ENCODE measurements at regions not wholly inside any gene's neighbourhood (a gene's known extent, or its start where the extent isn't known, plus 50 kb on each side); places are given as distances from the start of the nearest gene placed in this dataset.
A peak's percentile ranks its signal among the peaks of the same experiment; 100 is the strongest.
"Not testable (repeated sequence)": the region's sequence is repeated elsewhere in the genome, so short reads cannot be mapped to it uniquely, and the experiment has no call there.

- not testable (repeated sequence) for H3K27me3 ChIP-seq (ENCODE audit: insufficient read depth, low read length, poor library complexity); H3K4me3 ChIP-seq (ENCODE audit: low read length); H3K4me1 ChIP-seq (ENCODE audit: control insufficient read depth, low read depth, low read length); H3K36me3 ChIP-seq (ENCODE audit: control insufficient read depth, insufficient read depth, low read length); H3K23ac ChIP-seq (ENCODE audit: low read length); H3K4me2 ChIP-seq (ENCODE audit: low read length); H3K9ac ChIP-seq (ENCODE audit: low read length); H3K56ac ChIP-seq (ENCODE audit: low read length); H4K5ac ChIP-seq (ENCODE audit: low read length); H3K79me2 ChIP-seq (ENCODE audit: control insufficient read depth, insufficient read depth, low read length); H2BK5ac ChIP-seq (ENCODE audit: low read length); H2BK15ac ChIP-seq (replicated peaks; ENCODE audit: low read depth); H4K8ac ChIP-seq (ENCODE audit: low read depth, low read length); DNase-seq; H2BK120ac ChIP-seq (ENCODE audit: low read depth, low read length); H3K27ac ChIP-seq (ENCODE audit: low read depth, low read length); H3K79me1 ChIP-seq (ENCODE audit: low read length); H3K4ac ChIP-seq (ENCODE audit: low read depth, low read length); H3K18ac ChIP-seq (ENCODE audit: low read length); H2AK5ac ChIP-seq (ENCODE audit: low read length)
- WGBS (ENCODE audit: extremely low coverage, insufficient coverage, low lambda C conversion rate): no CpG with 5 or more reads among the region's 10 CpGs
These were observed 94.5 kb upstream of the FAM72C start for GRCh38 chr1:144066071-144066813.

- not testable (repeated sequence) for H3K4me3 ChIP-seq (ENCODE audit: low read length)
These were observed 93.7 kb upstream of the FAM72C start for GRCh38 chr1:144065299-144066060.

GRCh38 chr1:144049365-144049764, 77.6 kb upstream of the FAM72C start:
- DNase-seq; H3K18ac ChIP-seq (ENCODE audit: low read length); H2BK15ac ChIP-seq (replicated peaks; ENCODE audit: low read depth); H3K9ac ChIP-seq (ENCODE audit: low read length); H3K4ac ChIP-seq (ENCODE audit: low read depth, low read length); H3K23ac ChIP-seq (ENCODE audit: low read length); H2AK5ac ChIP-seq (ENCODE audit: low read length); H4K8ac ChIP-seq (ENCODE audit: low read depth, low read length); H3K56ac ChIP-seq (ENCODE audit: low read length); H3K79me2 ChIP-seq (ENCODE audit: control insufficient read depth, insufficient read depth, low read length); H4K5ac ChIP-seq (ENCODE audit: low read length); H3K27me3 ChIP-seq (ENCODE audit: insufficient read depth, low read length, poor library complexity); H2BK120ac ChIP-seq (ENCODE audit: low read depth, low read length); H3K79me1 ChIP-seq (ENCODE audit: low read length); H3K27ac ChIP-seq (ENCODE audit: low read depth, low read length); H3K4me2 ChIP-seq (ENCODE audit: low read length); H3K36me3 ChIP-seq (ENCODE audit: control insufficient read depth, insufficient read depth, low read length); H3K4me3 ChIP-seq (ENCODE audit: low read length); H2BK5ac ChIP-seq (ENCODE audit: low read length); H3K4me1 ChIP-seq (ENCODE audit: control insufficient read depth, low read depth, low read length): not testable (repeated sequence)
- WGBS (ENCODE audit: extremely low coverage, insufficient coverage, low lambda C conversion rate): no CpG with 5 or more reads among the region's 5 CpGs

More at GRCh38 chr1:144065299-144066060, 93.7 kb upstream of the FAM72C start:
- not testable (repeated sequence) for DNase-seq; H3K27me3 ChIP-seq (ENCODE audit: insufficient read depth, low read length, poor library complexity); H3K23ac ChIP-seq (ENCODE audit: low read length); H2BK15ac ChIP-seq (replicated peaks; ENCODE audit: low read depth); H3K4me1 ChIP-seq (ENCODE audit: control insufficient read depth, low read depth, low read length); H3K4me2 ChIP-seq (ENCODE audit: low read length); H3K4ac ChIP-seq (ENCODE audit: low read depth, low read length); H4K5ac ChIP-seq (ENCODE audit: low read length); H3K79me2 ChIP-seq (ENCODE audit: control insufficient read depth, insufficient read depth, low read length); H3K79me1 ChIP-seq (ENCODE audit: low read length); H3K9ac ChIP-seq (ENCODE audit: low read length); H3K56ac ChIP-seq (ENCODE audit: low read length); H3K36me3 ChIP-seq (ENCODE audit: control insufficient read depth, insufficient read depth, low read length); H2AK5ac ChIP-seq (ENCODE audit: low read length); H2BK5ac ChIP-seq (ENCODE audit: low read length); H4K8ac ChIP-seq (ENCODE audit: low read depth, low read length); H2BK120ac ChIP-seq (ENCODE audit: low read depth, low read length); H3K27ac ChIP-seq (ENCODE audit: low read depth, low read length); H3K18ac ChIP-seq (ENCODE audit: low read length)
- WGBS (ENCODE audit: extremely low coverage, insufficient coverage, low lambda C conversion rate): no CpG with 5 or more reads among the region's 5 CpGs

DNA sequence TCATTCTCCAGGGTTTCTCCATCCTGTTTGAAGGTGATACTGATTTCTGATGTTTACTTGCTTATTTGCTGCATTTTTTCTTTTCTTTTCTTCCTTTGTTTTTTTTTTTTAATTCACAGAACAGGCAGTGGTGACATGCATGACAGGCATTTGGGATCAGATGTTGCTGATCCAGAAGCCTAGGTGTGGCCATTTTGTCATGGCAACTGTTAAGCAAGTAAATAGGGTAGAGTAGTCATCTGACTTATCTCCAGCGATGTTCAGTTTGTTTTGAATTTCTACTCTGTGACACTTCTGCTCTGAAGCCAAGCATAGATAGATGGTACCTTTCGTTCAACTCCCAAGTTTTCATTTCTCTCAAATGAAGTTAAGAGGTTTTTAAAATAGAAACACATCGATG, 74.9 kb upstream of the FAM72C start:
- not testable (repeated sequence) for H3K4me3 ChIP-seq (ENCODE audit: low read length); H4K5ac ChIP-seq (ENCODE audit: low read length); H3K4me2 ChIP-seq (ENCODE audit: low read length); H3K27ac ChIP-seq (ENCODE audit: low read depth, low read length); H3K9ac ChIP-seq (ENCODE audit: low read length); H3K79me1 ChIP-seq (ENCODE audit: low read length); H2BK15ac ChIP-seq (replicated peaks; ENCODE audit: low read depth); DNase-seq; H3K27me3 ChIP-seq (ENCODE audit: insufficient read depth, low read length, poor library complexity); H3K23ac ChIP-seq (ENCODE audit: low read length); H3K79me2 ChIP-seq (ENCODE audit: control insufficient read depth, insufficient read depth, low read length); H3K36me3 ChIP-seq (ENCODE audit: control insufficient read depth, insufficient read depth, low read length); H3K4me1 ChIP-seq (ENCODE audit: control insufficient read depth, low read depth, low read length); H2AK5ac ChIP-seq (ENCODE audit: low read length); H3K18ac ChIP-seq (ENCODE audit: low read length); H3K56ac ChIP-seq (ENCODE audit: low read length); H2BK120ac ChIP-seq (ENCODE audit: low read depth, low read length); H3K4ac ChIP-seq (ENCODE audit: low read depth, low read length); H2BK5ac ChIP-seq (ENCODE audit: low read length); H4K8ac ChIP-seq (ENCODE audit: low read depth, low read length)
- WGBS (ENCODE audit: extremely low coverage, insufficient coverage, low lambda C conversion rate): no CpG with 5 or more reads among the region's 3 CpGs

DNA sequence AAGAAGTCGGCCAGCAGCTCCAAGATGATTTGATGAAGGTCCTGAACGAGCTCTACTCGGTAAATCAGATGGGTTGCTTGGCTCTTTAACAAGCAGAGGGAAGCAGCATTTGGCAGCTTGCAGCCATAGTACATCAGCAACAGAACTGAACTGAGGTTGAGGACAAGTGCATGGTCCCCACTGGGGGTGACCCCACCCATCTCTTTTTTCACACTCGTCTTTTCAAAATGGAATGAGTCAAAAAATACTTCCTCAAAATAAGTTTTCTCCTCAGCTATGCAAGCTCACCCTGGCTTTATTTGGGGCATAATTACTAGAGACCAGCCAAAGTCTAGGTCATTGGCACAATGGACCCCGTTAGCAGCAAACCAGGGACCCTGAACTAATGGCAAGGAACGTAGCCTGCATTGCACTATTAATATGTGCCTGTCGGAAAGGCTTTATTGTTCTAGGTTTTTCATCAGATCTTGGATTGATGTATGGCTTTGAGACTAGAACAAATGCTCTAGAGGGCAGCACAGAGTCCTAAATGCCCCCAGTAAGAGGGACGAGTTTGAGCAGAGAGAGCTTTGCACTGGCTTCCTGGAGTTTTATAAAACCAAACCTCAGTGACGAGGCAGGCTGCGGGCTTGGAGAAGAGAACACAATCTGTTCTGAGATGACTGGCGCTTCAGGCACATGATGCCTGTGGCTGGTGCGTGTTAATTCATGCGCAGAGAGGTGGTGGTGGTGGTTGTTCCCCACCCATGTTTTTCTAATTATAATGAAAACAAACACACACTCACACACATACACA, 74.2 kb upstream of the FAM72C start:
- not testable (repeated sequence) for H4K8ac ChIP-seq (ENCODE audit: low read depth, low read length); H3K56ac ChIP-seq (ENCODE audit: low read length); H2BK5ac ChIP-seq (ENCODE audit: low read length); H3K79me1 ChIP-seq (ENCODE audit: low read length); H3K79me2 ChIP-seq (ENCODE audit: control insufficient read depth, insufficient read depth, low read length); H2BK120ac ChIP-seq (ENCODE audit: low read depth, low read length); H3K4me1 ChIP-seq (ENCODE audit: control insufficient read depth, low read depth, low read length); H3K27ac ChIP-seq (ENCODE audit: low read depth, low read length); H3K27me3 ChIP-seq (ENCODE audit: insufficient read depth, low read length, poor library complexity); H3K18ac ChIP-seq (ENCODE audit: low read length); H3K4ac ChIP-seq (ENCODE audit: low read depth, low read length); H3K4me3 ChIP-seq (ENCODE audit: low read length); H3K9ac ChIP-seq (ENCODE audit: low read length); H3K23ac ChIP-seq (ENCODE audit: low read length); H4K5ac ChIP-seq (ENCODE audit: low read length); H2AK5ac ChIP-seq (ENCODE audit: low read length); H2BK15ac ChIP-seq (replicated peaks; ENCODE audit: low read depth); H3K4me2 ChIP-seq (ENCODE audit: low read length); H3K36me3 ChIP-seq (ENCODE audit: control insufficient read depth, insufficient read depth, low read length)
- peak; percentile 3 for DNase-seq
- no CpG with 5 or more reads among the region's 13 CpGs for WGBS (ENCODE audit: extremely low coverage, insufficient coverage, low lambda C conversion rate)
